HG02981 (cell line): ENCODE measurements at regions not wholly inside any gene's neighbourhood (a gene's known extent, or its start where the extent isn't known, plus 50 kb on each side); places are given as distances from the start of the nearest gene placed in this dataset.

Experiments used
- ATAC-seq: cut with Tn5 transposase; IDR thresholded peaks from one replicate; pipeline ENCODE4 v1.9.1; 2021; ENCODE audit warnings: mild to moderate bottlenecking, moderate library complexity; ENCODE audit not compliant: unreplicated experiment

- ATAC-seq, result no peak
Observed at GRCh38 chr13:40235160-40235796, 431.2 kb downstream of the FOXO1 start.

DNA sequence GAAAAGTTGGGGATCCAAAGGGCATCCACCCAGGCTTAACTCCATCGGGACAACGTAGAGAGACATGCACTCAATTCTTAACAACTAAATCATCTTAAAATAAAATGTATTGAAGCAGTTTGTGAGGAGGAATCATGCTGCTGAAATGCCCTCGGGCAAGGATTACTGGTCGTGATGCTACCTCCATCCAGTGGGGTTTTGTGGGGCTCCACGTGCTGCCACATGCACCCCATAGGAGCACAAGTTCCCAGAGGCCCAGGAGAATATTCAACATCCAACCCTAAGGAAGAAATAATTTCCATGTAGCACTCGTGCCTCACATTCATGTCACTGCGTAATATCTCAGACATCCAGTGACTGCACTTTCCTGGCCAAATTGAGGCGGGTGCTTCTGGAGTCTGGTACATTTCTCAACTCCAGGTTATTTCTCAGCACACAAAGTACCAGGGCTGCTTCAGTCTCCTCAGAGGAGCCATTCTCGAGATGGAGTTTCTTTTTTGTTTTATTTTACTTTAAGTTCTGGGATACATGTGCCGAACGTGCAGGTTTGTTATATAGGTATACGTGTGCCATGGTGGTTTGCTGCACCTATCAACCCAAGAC, 429.8 kb downstream of the FOXO1 start:
- ATAC-seq, result no peak

DNA sequence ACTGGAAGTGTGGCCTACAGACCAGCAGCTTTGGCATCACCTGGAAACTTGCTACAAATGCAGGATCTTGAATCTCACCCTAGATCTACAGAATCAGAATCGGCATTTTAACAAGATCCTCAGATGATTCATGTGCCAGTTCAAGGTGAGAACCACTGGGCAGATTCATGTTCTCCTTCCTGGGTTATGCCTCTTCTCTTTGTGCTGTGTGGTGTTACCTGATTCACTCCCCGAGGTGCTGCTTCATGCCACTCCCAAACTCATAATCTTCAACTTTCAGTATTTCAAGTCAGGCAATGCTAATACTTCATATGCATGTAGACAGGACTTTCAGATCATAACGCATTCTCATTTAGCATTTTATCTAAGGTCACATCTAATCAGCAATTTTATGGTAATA, 427.7 kb downstream of the FOXO1 start:
- no peak for ATAC-seq

DNA sequence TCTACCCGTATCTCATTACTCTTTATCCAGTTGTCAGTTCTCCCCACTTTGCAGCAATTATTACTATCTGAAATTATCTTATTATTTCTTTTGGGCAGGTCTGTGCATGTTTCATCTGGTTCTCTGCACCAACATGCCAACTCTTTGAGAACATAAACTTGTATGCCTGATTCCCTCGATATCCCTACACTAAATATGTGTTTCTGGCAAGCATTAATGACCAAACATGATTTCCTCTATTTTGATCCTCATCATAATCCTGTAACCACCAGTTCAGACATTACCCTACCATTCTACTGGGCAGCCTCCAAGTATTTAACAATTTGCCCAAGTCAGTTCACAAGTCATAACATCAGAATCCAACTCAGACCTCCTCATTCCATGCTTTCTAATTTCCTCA, 426.1 kb downstream of the FOXO1 start:
- no peak for ATAC-seq

DNA sequence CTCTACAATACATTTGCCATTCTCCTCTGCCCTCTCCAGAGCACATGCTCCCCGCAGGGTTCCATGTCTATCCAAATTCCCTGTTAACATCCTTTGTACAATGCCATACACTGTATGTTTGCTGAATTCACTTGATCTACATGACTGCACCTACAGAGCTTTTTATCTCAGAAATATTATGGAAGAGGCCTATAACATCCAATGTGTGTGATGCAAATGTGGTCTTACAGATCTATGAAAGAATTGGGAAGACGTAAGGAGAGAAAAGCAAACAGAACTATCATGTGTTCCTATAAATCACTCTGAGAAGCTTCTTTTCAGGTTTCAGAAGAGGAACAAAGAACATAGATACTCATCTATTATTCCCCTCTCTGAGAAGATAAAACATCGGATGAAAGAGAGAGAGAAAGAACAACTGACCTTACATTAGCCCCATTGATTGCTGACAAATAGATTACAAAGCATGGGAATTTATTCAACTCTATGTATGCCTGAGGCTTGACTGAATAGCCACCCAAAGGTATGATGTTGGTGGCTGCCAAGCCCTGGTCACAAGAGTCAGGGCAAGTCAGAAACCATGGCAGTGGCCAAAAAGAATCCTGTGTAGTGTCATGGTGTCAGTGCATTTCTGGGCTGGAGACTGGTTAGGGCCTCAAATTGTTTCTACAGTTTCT, 425.2 kb downstream of the FOXO1 start:
- no peak for ATAC-seq

GRCh38 chr13:40243047-40243446, 423.4 kb downstream of the FOXO1 start:
- ATAC-seq, result no peak

- ATAC-seq, result no peak
Observed at GRCh38 chr13:40243982-40244381, 422.5 kb downstream of the FOXO1 start.

GRCh38 chr13:40245567-40245966, 420.9 kb downstream of the FOXO1 start:
- ATAC-seq, result no peak

GRCh38 chr13:40247845-40248244, 418.6 kb downstream of the FOXO1 start:
- no peak for ATAC-seq

GRCh38 chr13:40251343-40252032, 415.0 kb downstream of the FOXO1 start:
- ATAC-seq, result no peak

GRCh38 chr13:40252241-40252640, 414.2 kb downstream of the FOXO1 start:
- ATAC-seq, result no peak

GRCh38 chr13:40252676-40253075, 413.8 kb downstream of the FOXO1 start:
- ATAC-seq, result no peak

- no peak for ATAC-seq
Observed at GRCh38 chr13:40254394-40254793, 412.0 kb downstream of the FOXO1 start.

- no peak for ATAC-seq
Observed at GRCh38 chr13:40255551-40255950, 410.9 kb downstream of the FOXO1 start.

DNA sequence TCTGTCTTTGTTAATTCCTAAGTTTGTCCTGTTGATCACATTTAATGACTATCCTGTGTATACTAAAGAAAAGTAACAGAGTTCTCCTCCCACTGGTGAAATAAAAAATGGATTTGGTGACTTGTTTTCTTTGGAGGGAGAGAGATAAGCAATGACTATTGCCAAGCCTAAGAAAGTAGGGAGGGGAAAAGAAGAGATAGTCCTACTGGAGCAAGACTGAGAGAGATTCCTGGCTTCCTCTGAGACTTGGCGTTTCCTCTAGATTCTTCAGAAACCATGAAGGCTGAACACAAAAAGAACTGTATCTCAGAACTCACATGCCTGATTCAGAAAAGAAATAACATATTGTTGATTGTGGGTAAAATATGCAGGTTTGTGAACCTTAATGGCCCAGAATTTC, 406.5 kb downstream of the FOXO1 start:
- ATAC-seq, result no peak

GRCh38 chr13:40261336-40261735, 405.1 kb downstream of the FOXO1 start:
- no peak for ATAC-seq

DNA sequence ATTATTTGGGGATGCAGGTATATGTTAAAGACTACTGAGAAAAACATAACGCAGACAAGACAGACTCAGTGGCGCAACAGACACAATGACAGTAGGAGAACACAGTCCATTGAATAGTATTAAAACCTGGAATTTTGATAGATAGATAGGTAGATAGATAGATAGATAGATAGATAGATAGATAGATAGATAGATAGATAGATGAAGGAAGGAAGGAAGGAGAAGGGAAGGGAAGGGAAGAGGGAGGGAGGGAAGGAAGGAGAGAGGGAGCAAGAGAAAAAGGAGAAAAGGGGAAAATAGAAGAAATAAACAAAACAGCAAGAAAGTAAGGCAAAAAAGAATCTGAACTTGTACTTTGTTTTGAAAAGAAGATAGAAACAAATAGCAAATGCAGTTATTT, 404.5 kb downstream of the FOXO1 start:
- no peak for ATAC-seq

DNA sequence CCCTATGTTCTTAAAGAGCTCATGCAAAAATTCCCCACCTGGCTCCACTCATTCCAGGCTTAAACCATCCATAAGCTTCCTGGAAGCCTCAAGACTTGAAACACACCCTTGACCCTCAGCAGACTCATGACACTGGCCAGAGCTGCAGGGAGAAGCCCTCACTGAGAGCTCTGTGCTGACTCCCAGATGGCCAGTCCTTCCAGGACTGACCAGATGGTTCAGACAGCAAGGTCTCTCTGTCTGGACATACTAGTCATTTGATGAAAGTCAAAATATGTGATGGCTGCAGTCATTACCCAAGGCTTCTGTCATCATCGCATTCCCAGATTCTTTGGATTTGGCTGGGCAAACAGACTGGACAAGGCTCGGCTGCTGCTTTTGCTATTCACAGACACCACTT, 397.4 kb downstream of the FOXO1 start:
- no peak for ATAC-seq

DNA sequence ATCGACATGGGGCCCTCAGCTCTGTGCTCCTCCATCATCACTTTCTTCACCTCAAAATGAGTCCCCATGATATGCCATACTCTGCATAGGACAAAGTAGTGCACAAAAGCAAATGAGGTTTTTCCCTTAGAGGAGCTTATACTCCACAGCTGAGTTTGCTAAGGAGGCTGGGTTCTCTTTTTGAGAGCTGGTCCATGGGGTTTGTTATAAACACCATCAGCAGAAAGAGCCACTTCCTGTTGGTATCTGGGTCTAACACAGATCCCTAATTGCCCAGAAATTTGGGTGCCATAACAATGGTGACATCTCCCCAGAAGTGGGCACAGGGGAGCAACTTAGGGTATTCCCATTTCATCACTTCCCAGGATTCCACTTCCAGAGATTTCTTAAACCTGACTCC, 395.7 kb downstream of the FOXO1 start:
- ATAC-seq, result no peak

GRCh38 chr13:40271271-40271885, 395.1 kb downstream of the FOXO1 start:
- ATAC-seq, result no peak
